ENCODE measurements at regions not wholly inside any gene's neighbourhood (a gene's known extent, or its start where the extent isn't known, plus 50 kb on each side); places are given as distances from the start of the nearest gene placed in this dataset.
A peak's percentile ranks its signal among the peaks of the same experiment; 100 is the strongest.

GRCh38 chr2:217539126-217539525 is 463.7 kb downstream of the TNS1 start:
- Histone ChIP-seq H3K18ac (ENCODE audit: low read length) (no peak overlapping the region), H2BK120ac (ENCODE audit: low read depth, low read length) (no peak overlapping the region), H3K56ac (ENCODE audit: low read length) (no peak overlapping the region), H4K8ac (ENCODE audit: low read depth, low read length) (no peak overlapping the region), H3K9ac (ENCODE audit: low read length) (no peak overlapping the region), H3K4ac (ENCODE audit: low read depth, low read length) (no peak overlapping the region), H2BK5ac (ENCODE audit: low read length) (no peak overlapping the region), H3K23ac (ENCODE audit: low read length) (no peak overlapping the region), H3K79me2 (ENCODE audit: control insufficient read depth, insufficient read depth, low read length) (no peaks in the 10 kb centered on the region), H3K36me3 (ENCODE audit: control insufficient read depth, insufficient read depth, low read length) (no peaks in the 10 kb centered on the region), H3K4me3 (ENCODE audit: low read length) (no peak overlapping the region), H2BK15ac (replicated peaks; ENCODE audit: low read depth) (no peak overlapping the region), H3K4me1 (ENCODE audit: control insufficient read depth, low read depth, low read length) (no peaks in the 10 kb centered on the region), H4K5ac (ENCODE audit: low read length) (no peak overlapping the region), H3K27me3 (ENCODE audit: insufficient read depth, low read length, poor library complexity) (no peaks in the 10 kb centered on the region), H3K79me1 (ENCODE audit: low read length) (no peaks in the 10 kb centered on the region), H3K27ac (ENCODE audit: low read depth, low read length) (no peak overlapping the region), H3K4me2 (ENCODE audit: low read length) (no peak overlapping the region), H2AK5ac (ENCODE audit: low read length) (no peak overlapping the region)
- no peak for DNase-seq
- no CpG with 5 or more reads among the region's 2 CpGs for WGBS (ENCODE audit: extremely low coverage, insufficient coverage, low lambda C conversion rate)

- Histone ChIP-seq H3K23ac (ENCODE audit: low read length) (no peak overlapping the region), H2AK5ac (ENCODE audit: low read length) (no peak overlapping the region), H4K5ac (ENCODE audit: low read length) (no peak overlapping the region), H3K79me1 (ENCODE audit: low read length) (no peaks in the 10 kb centered on the region), H3K36me3 (ENCODE audit: control insufficient read depth, insufficient read depth, low read length) (no peaks in the 10 kb centered on the region), H3K4me3 (ENCODE audit: low read length) (no peak overlapping the region), H3K27me3 (ENCODE audit: insufficient read depth, low read length, poor library complexity) (no peaks in the 10 kb centered on the region), H3K4me2 (ENCODE audit: low read length) (no peak overlapping the region), H2BK5ac (ENCODE audit: low read length) (no peak overlapping the region), H4K8ac (ENCODE audit: low read depth, low read length) (no peak overlapping the region), H2BK15ac (replicated peaks; ENCODE audit: low read depth) (no peak overlapping the region), H3K56ac (ENCODE audit: low read length) (no peak overlapping the region), H2BK120ac (ENCODE audit: low read depth, low read length) (no peak overlapping the region), H3K4ac (ENCODE audit: low read depth, low read length) (no peak overlapping the region), H3K79me2 (ENCODE audit: control insufficient read depth, insufficient read depth, low read length) (no peaks in the 10 kb centered on the region), H3K4me1 (ENCODE audit: control insufficient read depth, low read depth, low read length) (no peaks in the 10 kb centered on the region), H3K9ac (ENCODE audit: low read length) (no peak overlapping the region), H3K27ac (ENCODE audit: low read depth, low read length) (no peak overlapping the region), H3K18ac (ENCODE audit: low read length) (no peak overlapping the region)
- no peak for DNase-seq
- no CpG with 5 or more reads among the region's 2 CpGs for WGBS (ENCODE audit: extremely low coverage, insufficient coverage, low lambda C conversion rate)
These were observed 464.1 kb downstream of the TNS1 start for GRCh38 chr2:217538719-217539118.

- no peak overlapping the region for H2BK120ac ChIP-seq (ENCODE audit: low read depth, low read length)
- no peak overlapping the region for H3K56ac ChIP-seq (ENCODE audit: low read length)
- no peak overlapping the region for H4K5ac ChIP-seq (ENCODE audit: low read length)
- no peak for DNase-seq
- H3K79me1 ChIP-seq (ENCODE audit: low read length), result no peaks in the 10 kb centered on the region
- H3K23ac ChIP-seq (ENCODE audit: low read length), result no peak overlapping the region
- no peak overlapping the region for H3K18ac ChIP-seq (ENCODE audit: low read length)
- H3K27ac ChIP-seq (ENCODE audit: low read depth, low read length), result no peak overlapping the region
- no peak overlapping the region for H2BK5ac ChIP-seq (ENCODE audit: low read length)
- H4K8ac ChIP-seq (ENCODE audit: low read depth, low read length), result no peak overlapping the region
- no peaks in the 10 kb centered on the region for H3K4me1 ChIP-seq (ENCODE audit: control insufficient read depth, low read depth, low read length)
- H3K4ac ChIP-seq (ENCODE audit: low read depth, low read length), result no peak overlapping the region
- H3K36me3 ChIP-seq (ENCODE audit: control insufficient read depth, insufficient read depth, low read length), result no peaks in the 10 kb centered on the region
- H2AK5ac ChIP-seq (ENCODE audit: low read length), result no peak overlapping the region
- H3K4me2 ChIP-seq (ENCODE audit: low read length), result no peak overlapping the region
- no peak overlapping the region for H2BK15ac ChIP-seq (replicated peaks; ENCODE audit: low read depth)
- WGBS (ENCODE audit: extremely low coverage, insufficient coverage, low lambda C conversion rate), result no CpG with 5 or more reads among the region's 6 CpGs
- no peak overlapping the region for H3K9ac ChIP-seq (ENCODE audit: low read length)
- H3K79me2 ChIP-seq (ENCODE audit: control insufficient read depth, insufficient read depth, low read length), result no peaks in the 10 kb centered on the region
- H3K4me3 ChIP-seq (ENCODE audit: low read length), result no peak overlapping the region
- no peaks in the 10 kb centered on the region for H3K27me3 ChIP-seq (ENCODE audit: insufficient read depth, low read length, poor library complexity)
These were observed 466.7 kb downstream of the TNS1 start for GRCh38 chr2:217535957-217536708.

GRCh38 chr2:217530392-217531090 is 472.3 kb downstream of the TNS1 start:
- no peak overlapping the region for H3K18ac ChIP-seq (ENCODE audit: low read length)
- H3K4me1 ChIP-seq (ENCODE audit: control insufficient read depth, low read depth, low read length), result no peaks in the 10 kb centered on the region
- no peak overlapping the region for H2AK5ac ChIP-seq (ENCODE audit: low read length)
- H3K27me3 ChIP-seq (ENCODE audit: insufficient read depth, low read length, poor library complexity), result no peaks in the 10 kb centered on the region
- H2BK15ac ChIP-seq (replicated peaks; ENCODE audit: low read depth), result no peak overlapping the region
- no peaks in the 10 kb centered on the region for H3K36me3 ChIP-seq (ENCODE audit: control insufficient read depth, insufficient read depth, low read length)
- H3K4me2 ChIP-seq (ENCODE audit: low read length), result no peak overlapping the region
- no peak overlapping the region for H3K9ac ChIP-seq (ENCODE audit: low read length)
- H3K56ac ChIP-seq (ENCODE audit: low read length), result no peak overlapping the region
- H4K8ac ChIP-seq (ENCODE audit: low read depth, low read length), result no peak overlapping the region
- H3K4ac ChIP-seq (ENCODE audit: low read depth, low read length), result no peak overlapping the region
- H2BK120ac ChIP-seq (ENCODE audit: low read depth, low read length), result no peak overlapping the region
- WGBS (ENCODE audit: extremely low coverage, insufficient coverage, low lambda C conversion rate), result no CpG with 5 or more reads among the region's 2 CpGs
- H3K79me1 ChIP-seq (ENCODE audit: low read length), result no peaks in the 10 kb centered on the region
- H2BK5ac ChIP-seq (ENCODE audit: low read length), result no peak overlapping the region
- H4K5ac ChIP-seq (ENCODE audit: low read length), result no peak overlapping the region
- H3K23ac ChIP-seq (ENCODE audit: low read length), result no peak overlapping the region
- H3K79me2 ChIP-seq (ENCODE audit: control insufficient read depth, insufficient read depth, low read length), result no peaks in the 10 kb centered on the region
- no peak for DNase-seq
- H3K27ac ChIP-seq (ENCODE audit: low read depth, low read length), result no peak overlapping the region
- H3K4me3 ChIP-seq (ENCODE audit: low read length), result no peak overlapping the region

GRCh38 chr2:217529271-217529670 is 473.5 kb downstream of the TNS1 start:
- Histone ChIP-seq H3K4me3 (ENCODE audit: low read length) (no peak overlapping the region), H3K79me1 (ENCODE audit: low read length) (no peaks in the 10 kb centered on the region), H3K27ac (ENCODE audit: low read depth, low read length) (no peak overlapping the region), H2BK120ac (ENCODE audit: low read depth, low read length) (no peak overlapping the region), H3K18ac (ENCODE audit: low read length) (no peak overlapping the region), H3K56ac (ENCODE audit: low read length) (no peak overlapping the region), H4K8ac (ENCODE audit: low read depth, low read length) (no peak overlapping the region), H2BK15ac (replicated peaks; ENCODE audit: low read depth) (no peak overlapping the region), H4K5ac (ENCODE audit: low read length) (no peak overlapping the region), H3K9ac (ENCODE audit: low read length) (no peak overlapping the region), H2BK5ac (ENCODE audit: low read length) (no peak overlapping the region), H3K79me2 (ENCODE audit: control insufficient read depth, insufficient read depth, low read length) (no peaks in the 10 kb centered on the region), H3K4ac (ENCODE audit: low read depth, low read length) (no peak overlapping the region), H3K4me1 (ENCODE audit: control insufficient read depth, low read depth, low read length) (no peaks in the 10 kb centered on the region), H3K4me2 (ENCODE audit: low read length) (no peak overlapping the region), H3K23ac (ENCODE audit: low read length) (no peak overlapping the region), H3K36me3 (ENCODE audit: control insufficient read depth, insufficient read depth, low read length) (no peaks in the 10 kb centered on the region), H3K27me3 (ENCODE audit: insufficient read depth, low read length, poor library complexity) (no peaks in the 10 kb centered on the region), H2AK5ac (ENCODE audit: low read length) (no peak overlapping the region)
- WGBS (ENCODE audit: extremely low coverage, insufficient coverage, low lambda C conversion rate), result no CpG with 5 or more reads among the region's 2 CpGs
- DNase-seq, result peak; percentile 34
